ENCODE measurements at regions not wholly inside any gene's neighbourhood (a gene's known extent, or its start where the extent isn't known, plus 50 kb on each side); places are given as distances from the start of the nearest gene placed in this dataset.

DNA sequence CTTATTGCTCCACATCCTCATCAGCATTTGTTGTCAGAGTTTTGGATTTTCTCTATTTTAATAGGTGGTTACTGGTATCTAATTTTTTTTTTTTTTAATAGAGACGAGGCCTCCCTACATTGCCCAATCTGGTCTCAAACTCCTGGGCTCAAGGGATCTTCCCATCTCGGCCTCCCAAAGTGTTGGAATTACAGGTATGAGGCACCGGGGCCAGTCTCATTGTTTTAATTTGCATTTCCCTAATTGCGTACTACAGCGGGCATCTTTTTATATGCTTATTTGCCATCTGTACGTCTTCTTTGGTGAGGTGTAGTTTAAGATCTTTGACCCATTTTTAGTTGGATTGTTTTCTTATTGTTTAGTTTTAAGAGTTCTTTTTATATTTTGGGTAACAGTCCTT lies 210.4 kb upstream of the SULF2 start:
- TF ChIP-seq, protein P1, sequence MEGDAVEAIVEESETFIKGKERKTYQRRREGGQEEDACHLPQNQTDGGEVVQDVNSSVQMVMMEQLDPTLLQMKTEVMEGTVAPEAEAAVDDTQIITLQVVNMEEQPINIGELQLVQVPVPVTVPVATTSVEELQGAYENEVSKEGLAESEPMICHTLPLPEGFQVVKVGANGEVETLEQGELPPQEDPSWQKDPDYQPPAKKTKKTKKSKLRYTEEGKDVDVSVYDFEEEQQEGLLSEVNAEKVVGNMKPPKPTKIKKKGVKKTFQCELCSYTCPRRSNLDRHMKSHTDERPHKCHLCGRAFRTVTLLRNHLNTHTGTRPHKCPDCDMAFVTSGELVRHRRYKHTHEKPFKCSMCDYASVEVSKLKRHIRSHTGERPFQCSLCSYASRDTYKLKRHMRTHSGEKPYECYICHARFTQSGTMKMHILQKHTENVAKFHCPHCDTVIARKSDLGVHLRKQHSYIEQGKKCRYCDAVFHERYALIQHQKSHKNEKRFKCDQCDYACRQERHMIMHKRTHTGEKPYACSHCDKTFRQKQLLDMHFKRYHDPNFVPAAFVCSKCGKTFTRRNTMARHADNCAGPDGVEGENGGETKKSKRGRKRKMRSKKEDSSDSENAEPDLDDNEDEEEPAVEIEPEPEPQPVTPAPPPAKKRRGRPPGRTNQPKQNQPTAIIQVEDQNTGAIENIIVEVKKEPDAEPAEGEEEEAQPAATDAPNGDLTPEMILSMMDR (IDR thresholded peaks at IDR 0.05; ENCODE audit: insufficient read depth, low read length), result no peak
- TF ChIP-seq SPI1 (IDR thresholded peaks at IDR 0.05; ENCODE audit: borderline replicate concordance, low read depth), result no peak
- no peak for DNase-seq (ENCODE audit: low read depth in 1 of 2, low spot score in 1 of 2)
- Histone ChIP-seq H3K4me3 (replicated peaks; ENCODE audit: insufficient read depth, low read length) (no peak overlapping the region), H3K27ac (replicated peaks) (no peak overlapping the region), H3K27me3 (ENCODE audit: insufficient read depth, poor library complexity, severe bottlenecking) (no peaks in the 10 kb centered on the region)

- TF ChIP-seq POLR2AphosphoS5 (IDR thresholded peaks at IDR 0.05; ENCODE audit: low read depth), result no peak
- TF ChIP-seq, protein P1 (IDR thresholded peaks at IDR 0.05; ENCODE audit: insufficient read depth, low read length), result no peak
- no peak for TF ChIP-seq GABPA (IDR thresholded peaks at IDR 0.05; ENCODE audit: low read depth)
- no peak for TF ChIP-seq REST (IDR thresholded peaks at IDR 0.05; ENCODE audit: insufficient replicate concordance, low read depth)
- TF ChIP-seq SPI1 (IDR thresholded peaks at IDR 0.05; ENCODE audit: borderline replicate concordance, low read depth), result no peak
- Histone ChIP-seq H3K4me3 (replicated peaks; ENCODE audit: insufficient read depth, low read length) (no peak overlapping the region), H3K27me3 (ENCODE audit: insufficient read depth, poor library complexity, severe bottlenecking) (no peaks in the 10 kb centered on the region), H3K27ac (replicated peaks) (no peak overlapping the region)
- DNase-seq (ENCODE audit: low read depth in 1 of 2, low spot score in 1 of 2), result no peak
Measured at GRCh38 chr20:47993817-47994216, 208.5 kb upstream of the SULF2 start.

GRCh38 chr20:47993035-47993755 lies 207.9 kb upstream of the SULF2 start:
- no peak for DNase-seq (ENCODE audit: low read depth in 1 of 2, low spot score in 1 of 2)
- Histone ChIP-seq H3K27me3 (ENCODE audit: insufficient read depth, poor library complexity, severe bottlenecking) (no peaks in the 10 kb centered on the region), H3K4me3 (replicated peaks; ENCODE audit: insufficient read depth, low read length) (no peak overlapping the region), H3K27ac (replicated peaks) (no peak overlapping the region)
- no peak for TF ChIP-seq SPI1 (IDR thresholded peaks at IDR 0.05; ENCODE audit: borderline replicate concordance, low read depth)
- no peak for TF ChIP-seq POLR2AphosphoS5 (IDR thresholded peaks at IDR 0.05; ENCODE audit: low read depth)
- no peak for TF ChIP-seq REST (IDR thresholded peaks at IDR 0.05; ENCODE audit: insufficient replicate concordance, low read depth)
- TF ChIP-seq GABPA (IDR thresholded peaks at IDR 0.05; ENCODE audit: low read depth), result no peak
- TF ChIP-seq, protein P1 (IDR thresholded peaks at IDR 0.05; ENCODE audit: insufficient read depth, low read length), result no peak
